ENCODE measurements at regions not wholly inside any gene's neighbourhood (a gene's known extent, or its start where the extent isn't known, plus 50 kb on each side); places are given as distances from the start of the nearest gene placed in this dataset.

DNA sequence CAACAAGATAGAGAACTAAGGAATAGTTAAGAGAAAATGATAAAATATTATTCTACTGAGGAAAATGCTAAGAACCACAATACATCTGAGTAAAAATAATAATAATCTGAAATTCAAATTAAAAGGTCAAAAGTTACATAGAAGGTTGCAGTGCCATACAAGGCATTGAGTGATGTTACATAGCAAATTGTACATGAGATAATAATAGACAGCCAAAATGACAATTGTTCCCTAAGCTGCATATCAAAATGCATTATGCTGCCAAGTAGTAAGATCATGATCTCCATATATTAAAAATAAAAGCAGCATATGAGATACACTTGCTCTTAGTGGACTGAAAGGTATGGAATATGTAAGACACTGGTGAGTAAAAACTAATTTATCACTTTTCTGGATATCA is 547.7 kb downstream of the KCNT2 start:
- H3K27me3 ChIP-seq = no peaks in the 10 kb centered on the region
- TF ChIP-seq, protein P1, sequence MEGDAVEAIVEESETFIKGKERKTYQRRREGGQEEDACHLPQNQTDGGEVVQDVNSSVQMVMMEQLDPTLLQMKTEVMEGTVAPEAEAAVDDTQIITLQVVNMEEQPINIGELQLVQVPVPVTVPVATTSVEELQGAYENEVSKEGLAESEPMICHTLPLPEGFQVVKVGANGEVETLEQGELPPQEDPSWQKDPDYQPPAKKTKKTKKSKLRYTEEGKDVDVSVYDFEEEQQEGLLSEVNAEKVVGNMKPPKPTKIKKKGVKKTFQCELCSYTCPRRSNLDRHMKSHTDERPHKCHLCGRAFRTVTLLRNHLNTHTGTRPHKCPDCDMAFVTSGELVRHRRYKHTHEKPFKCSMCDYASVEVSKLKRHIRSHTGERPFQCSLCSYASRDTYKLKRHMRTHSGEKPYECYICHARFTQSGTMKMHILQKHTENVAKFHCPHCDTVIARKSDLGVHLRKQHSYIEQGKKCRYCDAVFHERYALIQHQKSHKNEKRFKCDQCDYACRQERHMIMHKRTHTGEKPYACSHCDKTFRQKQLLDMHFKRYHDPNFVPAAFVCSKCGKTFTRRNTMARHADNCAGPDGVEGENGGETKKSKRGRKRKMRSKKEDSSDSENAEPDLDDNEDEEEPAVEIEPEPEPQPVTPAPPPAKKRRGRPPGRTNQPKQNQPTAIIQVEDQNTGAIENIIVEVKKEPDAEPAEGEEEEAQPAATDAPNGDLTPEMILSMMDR (IDR thresholded peaks at IDR 0.05) = no peak
- TF ChIP-seq EP300 (IDR thresholded peaks at IDR 0.05) (no peak), POLR2A (IDR thresholded peaks at IDR 0.05) (no peak)

DNA sequence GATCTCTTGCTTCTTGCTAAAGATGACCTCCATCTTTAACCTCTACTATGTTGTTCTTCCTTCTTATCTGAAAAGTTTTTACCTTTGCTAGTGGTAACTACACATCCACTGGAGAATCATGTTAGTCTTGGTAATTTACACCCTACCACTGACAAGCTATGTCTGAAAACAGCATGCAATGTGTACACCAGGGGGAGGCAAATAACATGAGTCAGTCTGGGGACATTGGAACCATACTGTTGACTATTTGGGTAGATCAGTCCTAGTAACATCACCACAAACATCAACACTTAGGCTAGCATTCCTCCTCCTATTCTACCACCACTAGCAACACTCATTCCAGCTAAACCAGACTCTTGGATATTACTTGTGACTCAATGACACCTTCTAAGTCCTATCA is 549.0 kb downstream of the KCNT2 start:
- H3K4me1 ChIP-seq = no peaks in the 10 kb centered on the region
- TF ChIP-seq, protein P1 (IDR thresholded peaks at IDR 0.05) = no peak
- TF ChIP-seq POLR2A (IDR thresholded peaks at IDR 0.05) (no peak), EP300 (IDR thresholded peaks at IDR 0.05) (no peak)
- H3K27ac ChIP-seq = no peak overlapping the region
- H3K36me3 ChIP-seq = no peaks in the 10 kb centered on the region
- no peak for DNase-seq (ENCODE audit: low spot score in 2 of 2)
- no peaks in the 10 kb centered on the region for H3K9me3 ChIP-seq
- H3K27me3 ChIP-seq = no peaks in the 10 kb centered on the region
- H3K4me3 ChIP-seq = no peak overlapping the region

More for the DNA sequence above, 547.7 kb downstream of the KCNT2 start:
- H3K4me1 ChIP-seq = no peaks in the 10 kb centered on the region
- no peaks in the 10 kb centered on the region for H3K9me3 ChIP-seq
- H3K4me3 ChIP-seq = no peak overlapping the region
- H3K36me3 ChIP-seq = no peaks in the 10 kb centered on the region
- no peak for DNase-seq (ENCODE audit: low spot score in 2 of 2)
- H3K27ac ChIP-seq = no peak overlapping the region

DNA sequence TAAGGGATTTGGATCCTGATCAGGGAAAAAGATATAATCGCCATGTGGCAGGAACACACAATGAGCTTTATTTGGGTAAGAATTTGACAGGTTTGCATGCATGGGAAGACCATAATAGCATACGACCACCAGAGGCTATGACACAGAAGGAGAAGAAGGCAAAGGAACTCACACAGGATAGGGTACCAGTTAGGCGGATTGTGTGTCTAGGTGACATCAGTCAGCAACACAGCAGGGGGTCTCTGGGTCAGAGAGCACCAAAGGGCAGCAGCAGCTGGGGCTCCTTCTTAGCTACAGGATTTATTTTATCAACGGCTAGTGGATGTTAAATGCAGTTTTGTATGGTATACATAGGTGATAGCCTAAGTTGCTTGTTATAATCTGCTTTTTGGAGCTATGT is 551.3 kb downstream of the KCNT2 start:
- Histone ChIP-seq H3K4me1 (no peaks in the 10 kb centered on the region), H3K27me3 (no peaks in the 10 kb centered on the region), H3K27ac (no peak overlapping the region), H3K4me3 (no peak overlapping the region), H3K36me3 (no peaks in the 10 kb centered on the region), H3K9me3 (no peaks in the 10 kb centered on the region)
- 48 to 60% methylated on average over 4 of the region's 4 CpGs for WGBS, 2 donors
- TF ChIP-seq EP300 (IDR thresholded peaks at IDR 0.05) (no peak), POLR2A (IDR thresholded peaks at IDR 0.05) (no peak)
- TF ChIP-seq, protein P1 (IDR thresholded peaks at IDR 0.05) = no peak
- no peak for DNase-seq (ENCODE audit: low spot score in 2 of 2)

DNA sequence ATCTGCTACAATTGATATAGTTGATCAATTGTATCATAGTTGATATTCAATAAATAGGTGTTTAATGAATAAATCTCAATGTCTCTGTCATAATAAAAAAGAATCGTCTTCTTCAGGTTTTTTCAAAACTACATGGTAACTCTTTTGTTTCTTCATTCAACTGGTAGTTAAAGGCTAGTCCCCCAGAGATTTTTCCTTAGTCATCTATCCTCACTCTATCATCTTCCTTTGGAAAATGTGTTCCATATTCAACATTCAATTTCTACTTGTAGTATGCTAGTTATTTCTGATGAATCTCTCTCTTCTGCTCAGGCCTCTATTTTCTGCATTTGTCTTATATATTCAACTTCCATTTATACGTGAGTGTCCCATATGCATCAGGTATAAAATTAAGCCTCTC is 558.8 kb downstream of the KCNT2 start:
- Histone ChIP-seq H3K27me3 (no peaks in the 10 kb centered on the region), H3K27ac (no peak overlapping the region), H3K4me3 (no peak overlapping the region), H3K4me1 (no peaks in the 10 kb centered on the region), H3K36me3 (no peaks in the 10 kb centered on the region), H3K9me3 (no peaks in the 10 kb centered on the region)
- WGBS, 2 donors = 91% methylated on average over 2 of the region's 2 CpGs
- DNase-seq (ENCODE audit: low spot score in 2 of 2) = no peak
- TF ChIP-seq POLR2A (IDR thresholded peaks at IDR 0.05) (no peak), EP300 (IDR thresholded peaks at IDR 0.05) (no peak)
- TF ChIP-seq, protein P1 (IDR thresholded peaks at IDR 0.05) = no peak

DNA sequence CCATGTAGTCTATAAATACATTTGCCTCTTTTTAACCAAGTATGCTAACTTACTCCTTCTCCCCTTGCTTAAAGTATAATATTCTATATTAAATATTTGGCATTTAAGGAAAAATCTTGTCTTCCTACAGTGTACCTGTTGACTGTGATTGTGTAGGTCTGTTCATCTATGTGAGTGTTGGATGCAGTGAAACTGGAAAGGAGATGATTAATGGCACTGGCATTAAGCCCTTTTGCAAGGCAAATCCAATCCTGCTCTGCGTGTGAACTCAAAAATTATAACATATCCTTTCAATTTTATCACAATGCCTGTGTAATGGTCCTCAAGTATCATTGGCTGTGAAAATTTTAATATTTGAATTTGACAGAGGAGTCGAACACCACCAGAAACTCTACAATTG is 565.0 kb downstream of the KCNT2 start:
- TF ChIP-seq, protein P1 (IDR thresholded peaks at IDR 0.05) = no peak
- TF ChIP-seq EP300 (IDR thresholded peaks at IDR 0.05) = no peak
- no peak for TF ChIP-seq POLR2A (IDR thresholded peaks at IDR 0.05)
- H3K9me3 ChIP-seq = peaks cover 0 to 14% (median 4%) of the 10 kb centered on the region in 4 donors
- 85 to 87% methylated on average over 2 of the region's 2 CpGs for WGBS, 2 donors
- no peaks in the 10 kb centered on the region for H3K27me3 ChIP-seq
- no peak overlapping the region for H3K4me3 ChIP-seq
- H3K36me3 ChIP-seq = no peaks in the 10 kb centered on the region
- DNase-seq (ENCODE audit: low spot score in 2 of 2) = no peak
- H3K4me1 ChIP-seq = no peaks in the 10 kb centered on the region
- H3K27ac ChIP-seq = no peak overlapping the region
